SKM-1 treated with dmso at 0.1 percent for 144 hours (cell line): ENCODE measurements at regions not wholly inside any gene's neighbourhood (a gene's known extent, or its start where the extent isn't known, plus 50 kb on each side); places are given as distances from the start of the nearest gene placed in this dataset.

Experiments used
- DNase-seq: peaks from one replicate; lab custom pipeline; 2025; ENCODE audit not compliant: unreplicated experiment; lab: John Stamatoyannopoulos, UW

DNA sequence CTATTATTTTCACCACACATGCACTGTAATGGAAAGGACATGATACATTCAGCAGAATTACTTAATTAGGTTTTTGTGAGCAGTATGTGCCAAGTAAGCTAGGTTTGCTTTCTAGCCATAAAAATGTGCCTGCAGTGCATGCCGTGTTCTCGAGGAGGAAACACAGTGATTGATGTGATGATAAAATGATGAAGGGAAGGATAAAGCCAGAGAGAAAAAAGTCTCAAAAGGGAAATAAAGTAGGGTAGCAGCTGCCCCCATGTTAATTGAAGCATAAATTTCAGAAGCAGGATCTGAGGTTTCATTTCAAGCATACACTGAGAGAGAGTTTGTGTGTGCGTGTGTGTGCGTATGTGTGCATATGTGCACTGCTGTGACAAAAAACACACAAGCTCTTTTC, 714.2 kb upstream of the C9orf72 start:
- no peak for DNase-seq

DNA sequence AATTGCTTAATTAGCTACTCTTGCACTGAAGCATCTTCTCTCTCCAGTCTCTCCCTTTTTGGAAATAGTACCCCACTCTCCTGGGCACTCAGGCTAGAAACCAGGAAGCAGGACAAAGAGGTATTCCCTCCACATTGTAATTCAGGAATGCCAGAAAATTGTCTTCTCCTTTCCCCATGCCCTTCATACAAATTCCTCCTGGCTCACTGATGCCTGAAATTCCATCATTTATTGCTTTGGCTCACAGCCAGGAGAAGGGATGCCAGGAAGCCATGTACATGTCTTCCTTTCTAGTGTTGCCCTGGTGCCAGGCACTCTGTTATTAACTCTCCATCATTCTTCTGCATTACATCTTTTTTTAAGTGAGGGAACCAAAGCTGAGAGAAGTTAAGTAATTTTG, 716.5 kb upstream of the C9orf72 start:
- no peak for DNase-seq

GRCh38 chr9:28293369-28294090, 720.2 kb upstream of the C9orf72 start:
- DNase-seq = no peak

- DNase-seq = no peak
Observed at GRCh38 chr9:28301281-28301680, 728.0 kb upstream of the C9orf72 start.

- no peak for DNase-seq
Observed at GRCh38 chr9:28317745-28318144, 744.5 kb upstream of the C9orf72 start.

GRCh38 chr9:28318515-28318914, 745.2 kb upstream of the C9orf72 start:
- no peak for DNase-seq

DNA sequence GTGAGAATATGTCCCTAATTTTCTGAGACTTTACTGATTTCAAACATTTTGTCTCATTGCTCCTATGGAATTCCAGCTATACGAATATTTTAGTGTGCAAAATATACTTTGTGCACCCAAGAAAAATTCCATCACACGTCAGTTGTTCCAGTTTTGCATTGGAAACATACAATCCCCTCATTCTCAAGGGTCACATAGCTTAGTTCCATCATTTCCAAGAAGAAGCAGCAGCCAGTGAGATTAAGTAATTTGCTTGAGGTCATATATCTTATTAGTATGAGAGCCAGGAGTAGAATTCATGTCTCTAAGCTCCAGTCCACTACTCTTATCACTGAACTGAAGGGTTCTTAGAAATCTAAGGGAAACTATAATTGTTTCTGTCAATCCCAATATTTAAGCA, 746.7 kb upstream of the C9orf72 start:
- DNase-seq = no peak

- DNase-seq = no peak
Observed at GRCh38 chr9:28320616-28321015, 747.3 kb upstream of the C9orf72 start.

DNA sequence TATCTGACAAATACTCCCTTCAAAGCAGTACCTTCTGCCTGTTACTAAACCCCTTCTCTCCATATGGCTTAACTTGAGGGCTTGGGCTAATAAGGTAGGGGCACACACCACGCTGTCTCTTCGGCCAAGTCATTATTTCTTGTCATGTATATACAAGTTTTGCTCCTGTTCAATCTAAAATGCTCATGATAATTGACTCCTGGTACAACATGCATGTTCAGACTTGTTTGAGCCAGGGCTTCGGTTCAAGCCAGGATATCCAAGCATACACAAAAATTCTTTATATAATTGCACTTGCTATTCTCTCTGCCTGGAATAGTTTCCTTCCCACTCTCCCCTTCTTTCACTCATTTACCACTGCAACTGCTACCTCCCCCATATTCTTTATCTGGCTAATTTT, 756.0 kb upstream of the C9orf72 start:
- DNase-seq = no peak

- DNase-seq = no peak
Observed at GRCh38 chr9:28332648-28333047, 759.4 kb upstream of the C9orf72 start.

GRCh38 chr9:28341913-28342312, 768.6 kb upstream of the C9orf72 start:
- DNase-seq = no peak

DNA sequence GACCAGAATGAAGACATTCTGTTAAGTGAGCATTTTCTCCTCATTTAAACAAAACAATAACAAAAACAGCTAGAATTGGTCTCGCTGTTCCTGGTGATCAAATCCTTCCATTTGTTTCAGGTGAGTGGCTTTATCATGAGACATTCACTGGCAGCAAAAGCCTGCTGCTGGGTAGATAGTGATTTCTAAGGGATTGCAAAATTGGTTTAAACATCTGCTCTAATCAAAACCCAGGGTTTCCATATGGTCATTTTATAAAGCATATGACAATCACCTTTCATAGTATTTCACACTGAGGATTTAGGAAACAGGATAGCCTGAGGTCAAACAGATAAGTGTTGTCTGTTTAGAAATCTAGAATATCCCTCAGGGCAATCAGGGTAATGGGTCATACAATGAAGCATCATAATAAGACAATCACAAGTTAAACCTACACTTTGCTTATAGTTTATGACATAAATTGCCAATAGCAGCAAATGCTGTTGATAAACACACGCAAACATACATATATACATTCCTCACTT, 769.6 kb upstream of the C9orf72 start:
- no peak for DNase-seq

- DNase-seq = no peak
Observed at GRCh38 chr9:28363151-28363562, 789.9 kb upstream of the C9orf72 start.

- DNase-seq = no peak
Observed at GRCh38 chr9:28365020-28365640, 791.8 kb upstream of the C9orf72 start.

- DNase-seq = no peak
Observed at GRCh38 chr9:28365728-28366127, 792.4 kb upstream of the C9orf72 start.

DNA sequence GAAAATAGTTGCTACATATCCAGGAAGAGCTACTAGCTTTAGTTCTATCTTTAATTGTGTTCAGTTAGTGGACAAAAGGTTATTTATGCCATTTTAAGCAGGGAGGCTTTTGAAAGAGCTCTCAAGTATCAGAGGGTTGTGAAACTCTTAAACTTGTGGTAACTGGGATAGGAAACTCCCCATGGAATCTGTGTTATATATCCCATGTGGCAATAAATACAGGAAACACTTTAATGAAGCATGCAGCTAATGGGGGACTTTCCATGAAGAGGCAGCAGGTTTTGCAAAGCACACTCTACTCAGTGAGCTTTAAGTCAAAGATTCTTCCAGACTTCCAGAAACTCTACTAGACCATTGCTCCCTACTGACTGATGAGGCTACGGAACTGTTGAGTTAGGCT, 805.0 kb upstream of the C9orf72 start:
- DNase-seq = no peak

GRCh38 chr9:28379082-28379481, 805.8 kb upstream of the C9orf72 start:
- DNase-seq = no peak

DNA sequence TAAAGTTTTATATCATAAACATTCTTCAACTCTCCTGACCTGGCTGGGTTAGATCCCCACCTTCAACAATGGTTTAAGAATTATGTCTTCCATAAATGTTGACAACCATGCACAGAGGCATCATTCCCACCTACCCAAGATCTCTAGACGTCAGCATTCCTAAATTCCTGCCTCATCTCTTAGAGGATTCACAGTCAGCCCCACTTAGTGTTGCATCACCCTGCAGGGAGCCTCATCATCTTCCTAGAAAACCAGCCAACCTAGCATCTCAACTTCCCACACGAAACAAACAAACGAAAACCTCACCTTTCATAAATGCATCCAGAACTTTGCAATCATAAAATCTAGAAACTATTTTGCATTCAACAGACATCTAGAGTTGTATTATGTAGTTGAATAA, 816.1 kb upstream of the C9orf72 start:
- DNase-seq = no peak

DNA sequence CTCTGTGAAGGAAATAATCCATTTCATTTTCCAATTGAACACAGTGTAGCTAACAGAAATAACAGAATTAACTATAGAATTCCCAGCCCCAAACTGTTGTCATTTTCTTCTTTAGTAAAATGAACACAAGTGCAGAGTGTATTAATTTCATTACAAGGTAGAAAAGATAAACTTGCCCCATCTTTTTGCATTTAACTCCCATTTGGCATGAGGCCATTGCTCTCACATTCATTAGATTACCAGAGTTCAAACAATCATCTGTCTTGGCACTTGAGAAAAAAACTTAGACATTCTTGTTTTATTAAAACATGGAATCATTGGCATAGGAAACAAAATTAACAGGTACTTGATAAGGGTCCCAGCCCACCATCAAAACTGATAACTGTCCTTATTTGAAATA, 821.5 kb upstream of the C9orf72 start:
- no peak for DNase-seq

- DNase-seq = no peak
Observed at GRCh38 chr9:28396058-28396457, 822.8 kb upstream of the C9orf72 start.

DNA sequence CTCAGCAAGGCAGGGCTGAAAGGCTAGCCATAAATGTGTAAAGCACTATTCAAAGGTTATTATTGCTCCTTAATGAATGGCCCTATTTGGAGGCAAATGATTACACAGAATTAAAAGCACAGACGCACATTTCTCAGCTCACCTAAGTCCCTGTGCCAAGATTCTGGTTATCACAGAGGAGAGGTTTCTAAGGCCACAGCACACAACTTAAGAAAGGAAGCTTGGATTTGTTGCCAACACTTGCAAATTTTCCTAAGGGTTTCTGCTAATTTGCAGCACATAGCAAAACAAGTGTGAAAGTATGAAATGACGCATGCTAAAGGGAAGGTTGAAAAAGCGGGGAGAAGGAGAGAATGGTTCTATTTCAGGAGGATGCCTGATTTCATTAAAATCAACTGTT, 834.1 kb upstream of the C9orf72 start:
- DNase-seq = no peak

GRCh38 chr9:28409919-28410318, 836.6 kb upstream of the C9orf72 start:
- DNase-seq = no peak

GRCh38 chr9:28410411-28410810, 837.1 kb upstream of the C9orf72 start:
- no peak for DNase-seq
